HK-2 (cell line): ENCODE measurements at regions not wholly inside any gene's neighbourhood (a gene's known extent, or its start where the extent isn't known, plus 50 kb on each side); places are given as distances from the start of the nearest gene placed in this dataset.
"Not testable (repeated sequence)": the region's sequence is repeated elsewhere in the genome, so short reads cannot be mapped to it uniquely, and the experiment has no call there.

ENCODE experiments used
- DNase-seq: peaks from one replicate; pipeline ENCODE4 v3.0.0-alpha.2; 2018; ENCODE audit not compliant: unreplicated experiment

DNA sequence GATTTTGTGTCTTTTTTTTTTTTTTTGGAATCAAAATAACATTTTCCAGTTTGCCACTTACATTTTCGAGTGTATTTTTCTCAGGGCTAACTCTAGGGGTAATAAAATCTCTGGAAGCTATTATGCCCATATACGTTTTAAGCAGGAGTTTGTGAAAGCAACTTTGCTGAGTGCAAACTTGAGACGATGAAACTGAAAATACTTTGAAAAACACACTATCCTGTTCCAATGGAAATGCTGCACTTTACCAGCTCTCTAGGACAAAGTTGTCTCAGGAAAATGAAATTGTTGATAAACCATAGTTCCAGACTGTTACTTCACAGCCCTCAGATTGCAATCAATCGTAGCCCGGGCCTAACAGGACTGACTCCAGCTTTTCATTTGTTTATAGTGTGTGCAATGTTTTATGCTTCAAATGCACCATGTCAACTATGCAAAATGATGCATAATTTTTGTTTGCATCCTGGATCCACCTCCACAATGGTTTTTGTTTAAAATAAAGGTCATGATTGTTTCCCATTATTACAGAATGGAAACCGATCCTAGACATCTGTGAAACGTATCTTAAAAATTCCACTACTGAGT, 220.6 kb upstream of the PKN2 start:
- no peak for DNase-seq

DNA sequence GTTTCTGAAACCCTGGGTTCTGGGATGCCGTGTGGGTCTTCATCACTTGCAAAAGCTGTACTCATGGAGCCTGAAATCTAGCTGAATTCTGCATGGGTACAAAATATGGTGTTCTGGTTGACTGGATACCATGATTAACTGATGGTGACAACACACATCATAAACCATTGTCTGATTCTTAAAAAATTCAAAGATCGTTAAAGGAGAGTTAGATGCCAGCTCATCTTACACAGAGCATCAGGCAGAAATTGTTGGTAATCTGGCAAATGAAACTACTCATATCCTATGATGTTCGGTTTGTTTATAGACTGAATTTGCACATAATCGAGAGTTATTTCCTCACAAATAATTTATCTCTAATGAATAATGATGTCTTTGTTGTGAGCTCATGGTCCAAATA, 218.1 kb upstream of the PKN2 start:
- DNase-seq = no peak

DNA sequence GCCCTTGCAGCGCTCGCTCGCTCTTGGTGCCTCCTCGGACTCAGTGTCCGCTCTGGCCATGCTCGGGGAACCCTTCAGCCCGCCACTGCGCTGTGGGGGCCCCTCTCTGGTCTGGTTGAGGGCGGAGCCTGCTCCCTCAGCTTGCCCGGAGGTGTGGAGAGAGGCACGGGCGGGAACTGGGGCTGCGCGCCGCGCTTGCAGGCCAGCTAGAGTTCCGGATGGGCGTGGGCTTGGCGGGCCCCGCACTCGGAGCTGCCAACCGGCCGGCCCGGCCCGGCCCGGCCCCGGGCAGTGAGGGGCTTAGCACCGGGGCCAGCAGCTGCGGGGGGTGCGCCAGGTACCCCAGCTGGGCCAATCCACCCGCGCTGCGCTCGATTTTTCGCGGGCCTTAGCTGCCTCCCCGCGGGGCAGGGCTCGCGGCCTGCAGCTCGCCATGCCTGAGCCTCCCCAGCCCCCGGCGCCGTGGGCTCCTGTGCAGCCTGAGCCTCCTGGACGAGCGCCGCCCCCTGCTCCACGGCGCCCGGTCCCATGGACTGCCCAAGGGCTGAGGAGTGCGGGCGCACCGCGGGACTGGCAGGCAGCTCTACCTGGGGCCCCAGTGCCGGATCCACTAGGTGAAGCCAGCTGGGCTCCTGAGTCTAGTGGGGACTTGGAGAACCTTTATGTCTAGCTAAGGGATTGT, 217.0 kb upstream of the PKN2 start:
- DNase-seq = no peak

DNA sequence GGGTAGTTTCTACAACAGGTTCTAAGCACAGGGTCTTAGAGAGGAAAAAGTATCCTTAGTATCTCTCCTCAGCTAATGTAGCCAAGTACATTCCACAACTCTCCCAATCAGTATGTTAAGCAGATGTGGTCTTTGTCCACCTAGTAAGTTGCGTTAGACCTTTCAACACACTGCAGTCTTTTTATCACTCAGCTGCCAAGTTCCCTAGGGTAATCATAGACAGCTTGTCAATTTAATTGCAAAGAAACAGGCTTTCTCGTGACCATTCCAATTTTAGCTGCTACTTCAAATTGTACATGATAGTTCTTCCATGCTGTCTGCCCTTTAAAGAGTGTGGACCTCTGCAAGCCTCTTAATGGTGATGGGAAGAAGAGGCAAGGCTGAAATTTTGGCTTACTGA, 211.8 kb upstream of the PKN2 start:
- no peak for DNase-seq

DNA sequence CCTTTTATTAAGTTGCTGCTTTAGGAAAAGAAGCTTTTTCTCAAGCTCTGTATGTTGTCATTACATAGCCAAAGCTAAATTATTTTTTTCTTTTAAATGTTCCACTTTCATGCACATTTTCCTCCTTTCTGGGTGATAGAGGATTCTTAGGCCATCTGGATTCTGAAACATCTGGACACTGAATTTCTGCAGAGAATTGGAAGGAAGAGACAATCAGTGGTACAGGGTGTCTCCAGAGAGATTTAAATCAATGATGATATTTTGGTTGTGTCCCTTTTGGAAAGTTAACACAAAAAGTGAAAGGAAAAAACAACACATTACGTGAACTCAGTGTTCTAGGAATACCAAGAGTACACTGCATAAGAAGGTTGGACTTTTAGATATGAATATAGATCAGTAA, 211.4 kb upstream of the PKN2 start:
- no peak for DNase-seq

DNA sequence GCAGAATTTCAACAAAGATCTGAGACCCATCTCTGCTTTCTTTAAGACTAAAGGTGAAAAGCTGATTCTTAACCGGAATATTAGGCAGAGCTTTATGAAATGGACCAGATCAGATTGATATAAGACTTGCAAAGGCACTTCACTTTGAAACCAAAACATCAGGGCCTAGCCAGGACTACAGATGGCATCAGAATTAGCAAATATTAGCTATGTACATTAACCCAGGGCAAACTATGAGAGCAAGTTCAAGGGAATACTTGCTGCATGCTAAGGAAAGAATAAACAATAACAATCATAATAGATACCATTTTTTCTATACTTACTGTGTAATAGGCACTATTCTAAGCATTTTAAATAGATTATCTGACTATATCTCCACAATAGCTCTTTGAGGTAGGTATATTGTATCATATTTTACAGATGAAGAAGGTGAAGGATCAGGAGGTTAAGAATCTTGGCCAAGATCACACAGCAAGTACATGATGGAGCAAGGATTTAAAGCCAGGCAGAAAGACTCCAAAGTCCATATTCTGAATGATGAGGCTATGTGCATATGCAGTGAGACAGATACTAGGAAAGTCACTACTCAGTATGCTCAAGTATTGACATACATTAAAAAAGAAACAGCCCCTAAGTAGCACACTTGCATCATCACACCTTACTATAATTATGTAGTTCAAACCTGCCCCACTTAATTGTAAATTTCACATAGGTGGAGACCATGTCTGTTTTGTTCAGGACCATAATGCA, 209.3 kb upstream of the PKN2 start:
- no peak for DNase-seq

DNA sequence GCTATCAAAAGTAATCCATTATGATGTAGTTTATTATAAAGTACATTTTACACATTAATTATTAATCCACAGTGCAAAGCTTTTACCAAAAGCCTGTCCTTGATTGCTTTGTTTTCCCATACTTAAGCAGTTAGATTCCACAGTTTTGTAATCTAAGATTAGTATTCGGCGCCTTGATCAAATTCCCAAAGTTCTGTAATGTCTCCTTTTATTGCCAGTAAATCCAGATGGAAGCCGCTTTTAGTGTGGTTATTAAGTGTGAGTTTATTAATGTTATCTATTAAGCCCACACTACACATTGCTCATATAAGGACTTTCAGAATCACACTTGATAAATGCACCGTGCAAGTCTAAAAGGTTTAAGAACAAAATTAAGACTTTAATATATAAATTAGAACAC, 199.2 kb upstream of the PKN2 start:
- no peak for DNase-seq

DNA sequence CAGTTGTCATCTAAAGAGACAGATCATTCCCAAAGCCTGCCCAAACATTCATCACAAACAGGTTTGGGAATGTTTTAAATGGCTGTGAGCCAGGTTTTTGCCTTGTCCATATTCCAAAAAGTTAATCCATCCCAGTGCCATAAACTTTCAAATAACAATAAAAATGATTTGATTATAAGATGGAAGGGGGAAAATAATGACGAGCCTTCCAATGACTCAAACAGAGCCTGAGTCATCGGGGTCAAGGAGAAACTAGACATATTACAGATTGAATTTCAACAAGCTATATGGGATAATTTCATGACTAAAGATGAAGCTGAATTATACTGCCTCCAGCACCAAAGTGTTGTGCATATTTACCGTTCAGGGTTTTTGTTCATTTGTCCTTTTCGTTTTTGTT, 195.8 kb upstream of the PKN2 start:
- no peak for DNase-seq

DNA sequence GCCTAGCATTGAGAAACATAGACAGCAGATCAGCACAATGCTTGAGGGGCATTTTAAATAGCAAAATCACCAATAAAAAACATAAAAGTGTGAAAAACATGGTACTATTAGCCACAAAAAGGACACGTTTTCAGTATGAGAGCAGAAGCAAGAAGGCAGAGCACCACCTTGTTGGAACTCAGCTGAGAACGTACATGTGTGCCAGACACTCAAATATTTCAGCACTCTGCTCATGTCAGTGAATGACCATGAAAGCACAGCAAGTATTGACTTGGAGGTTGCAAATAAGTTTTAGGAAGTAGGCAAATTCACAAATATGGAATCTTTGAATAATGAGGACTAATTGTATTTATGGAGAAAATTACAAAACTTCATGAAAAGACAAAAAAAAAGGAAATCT, 193.4 kb upstream of the PKN2 start:
- no peak for DNase-seq

DNA sequence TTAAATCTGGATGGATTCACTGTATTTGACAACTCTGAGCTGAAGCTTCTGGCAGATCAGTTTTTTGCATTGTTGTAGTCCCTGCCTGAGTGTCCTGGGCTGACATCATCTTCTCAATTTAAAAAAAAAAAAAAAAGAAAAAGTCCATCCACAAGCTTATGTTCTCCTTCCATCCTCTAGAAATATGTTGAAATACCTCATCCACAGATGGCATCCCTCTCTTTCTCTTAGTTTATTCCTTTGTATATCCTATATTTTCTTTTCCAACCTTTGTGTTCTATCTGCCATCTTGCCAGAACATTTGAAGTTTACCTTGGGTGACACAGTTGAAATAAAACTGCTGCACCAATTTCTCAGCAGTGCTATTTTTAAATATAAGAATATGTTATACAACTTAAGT, 184.4 kb upstream of the PKN2 start:
- DNase-seq = no peak

DNA sequence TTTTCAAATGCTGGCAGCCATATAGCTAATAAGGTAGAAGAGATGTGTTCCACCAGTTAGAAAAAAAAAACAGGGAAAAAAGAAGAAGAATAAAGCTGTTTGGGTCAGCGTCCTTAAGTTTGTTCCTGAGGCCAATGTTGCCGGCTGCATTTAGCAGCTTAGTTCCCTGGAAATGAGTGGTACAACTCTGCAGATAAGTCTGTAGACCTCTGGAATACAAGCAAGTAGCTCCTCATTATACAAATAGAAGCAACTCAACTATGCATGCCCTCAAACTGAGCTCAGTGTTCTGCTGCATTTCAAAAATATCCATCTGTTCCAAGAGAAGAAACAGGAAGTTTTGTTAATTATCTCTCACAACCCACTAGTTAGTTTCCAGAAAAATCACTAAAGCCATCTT, 181.2 kb upstream of the PKN2 start:
- no peak for DNase-seq

DNA sequence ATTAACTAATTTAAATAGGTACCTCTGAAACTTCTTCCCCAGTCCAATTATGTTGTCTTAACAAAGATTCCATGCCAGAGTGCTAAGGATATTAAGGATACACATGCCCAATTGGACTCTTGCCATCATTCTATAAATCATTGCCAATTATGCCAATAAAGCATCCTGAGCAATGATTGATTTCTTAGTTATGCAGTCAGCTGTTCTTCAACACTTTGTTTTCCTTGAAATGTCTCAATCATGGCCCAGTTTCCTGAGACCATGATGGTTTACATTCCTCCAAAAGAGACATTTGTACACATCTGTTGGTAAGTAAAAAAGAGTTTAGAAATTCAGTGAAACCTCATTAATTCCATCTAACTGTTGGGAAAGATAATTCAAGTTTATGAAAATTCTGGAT, 180.4 kb upstream of the PKN2 start:
- DNase-seq = no peak

DNA sequence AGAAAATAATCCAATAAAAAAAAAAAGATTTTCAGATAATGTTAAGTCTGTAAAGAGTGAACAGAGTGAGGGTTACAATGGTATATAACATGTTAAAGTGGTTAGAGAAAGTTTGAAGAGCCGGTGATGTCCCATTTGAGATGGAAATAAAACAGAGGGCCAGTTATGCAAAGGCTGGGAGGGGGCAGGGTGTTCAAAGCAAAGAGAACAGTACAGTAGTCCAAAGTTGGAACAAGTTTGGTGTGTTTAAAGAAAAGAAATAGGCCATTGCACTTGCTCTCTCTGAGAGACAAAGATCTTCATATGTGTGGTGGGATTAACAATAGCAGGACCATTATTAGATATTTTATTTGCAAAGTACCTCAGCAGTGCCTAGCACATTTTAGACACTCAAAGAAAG, 179.5 kb upstream of the PKN2 start:
- no peak for DNase-seq

DNA sequence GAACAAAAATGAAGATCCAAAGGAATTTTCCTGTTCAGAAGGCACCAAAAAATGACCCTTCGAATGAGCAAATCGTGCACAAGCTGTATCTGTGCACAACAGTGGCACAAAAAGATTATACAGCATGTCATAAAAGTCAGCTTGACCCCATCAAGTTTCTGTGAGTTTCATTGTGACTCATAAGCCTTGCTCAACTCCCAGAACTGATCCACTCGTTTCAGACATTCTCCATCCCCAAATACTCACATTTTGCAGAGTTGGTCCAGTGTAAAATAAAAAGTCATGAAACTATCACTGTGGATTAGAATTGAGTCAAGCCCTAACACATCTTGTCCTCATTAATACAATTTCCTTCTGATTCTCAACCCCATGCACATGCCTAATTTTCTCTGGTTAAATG, 174.7 kb upstream of the PKN2 start:
- no peak for DNase-seq

DNA sequence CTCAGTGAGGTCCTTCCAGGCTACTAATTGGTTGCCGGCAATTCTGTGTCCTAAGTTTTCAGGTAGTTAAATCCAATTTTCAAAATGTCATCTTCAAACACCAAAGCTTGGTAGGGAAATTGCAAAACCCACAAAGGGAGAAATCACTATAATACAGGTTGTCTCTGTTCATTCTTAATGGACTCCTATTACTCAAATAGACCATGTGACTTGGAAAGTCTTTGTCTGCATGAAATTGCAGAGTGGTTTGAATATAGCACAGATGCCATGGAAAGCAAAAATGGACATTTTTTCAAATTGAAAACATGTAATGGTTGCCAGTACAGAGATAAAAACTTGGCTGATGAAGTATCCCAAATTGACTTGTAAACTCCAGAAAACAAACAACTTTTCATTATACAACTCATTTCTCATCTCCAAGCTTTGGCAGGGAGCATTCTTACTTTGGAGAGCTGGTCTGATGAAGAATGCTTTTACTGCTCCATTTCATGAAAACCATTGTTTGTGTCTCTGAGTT, 169.5 kb upstream of the PKN2 start:
- DNase-seq = no peak

DNA sequence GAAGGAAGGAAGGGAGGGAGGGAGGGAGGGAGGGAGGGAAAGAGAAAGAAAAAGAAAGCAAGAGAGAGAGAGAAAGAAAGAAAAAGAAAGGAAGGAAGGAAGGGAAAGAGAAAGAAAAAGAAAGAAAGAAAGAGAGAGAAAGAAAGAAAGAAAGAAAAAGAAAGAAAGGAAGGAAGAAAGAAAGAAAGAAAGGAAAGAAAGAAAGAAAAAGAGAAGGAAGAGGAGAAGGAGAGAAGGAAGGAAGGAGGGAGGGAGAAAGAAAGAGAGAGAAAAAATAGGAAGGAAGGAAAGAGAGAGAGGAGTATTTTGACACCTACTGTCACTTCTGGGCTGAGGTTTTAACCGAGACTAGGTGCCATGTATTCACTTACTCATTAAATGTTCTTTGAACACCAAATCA, 166.6 kb upstream of the PKN2 start:
- not testable (repeated sequence) for DNase-seq

DNA sequence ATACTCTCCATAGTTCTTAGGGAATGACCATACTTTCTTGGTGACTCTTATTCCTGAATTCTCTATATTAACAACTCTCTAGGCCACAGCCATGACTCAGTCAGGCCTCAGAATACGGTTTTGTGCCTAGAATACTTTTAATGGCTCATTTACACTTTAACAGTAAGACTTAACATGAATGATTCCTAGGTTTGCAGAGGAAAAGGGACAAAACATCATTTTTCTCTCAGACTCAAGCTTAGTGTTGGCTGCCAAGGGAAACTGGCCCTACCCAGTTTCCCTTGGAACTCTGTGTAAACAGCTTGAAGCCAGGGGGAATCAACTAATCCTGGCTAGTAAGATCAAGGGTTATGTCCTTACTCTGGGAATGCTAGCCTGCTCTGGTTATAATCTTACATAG, 164.9 kb upstream of the PKN2 start:
- no peak for DNase-seq

DNA sequence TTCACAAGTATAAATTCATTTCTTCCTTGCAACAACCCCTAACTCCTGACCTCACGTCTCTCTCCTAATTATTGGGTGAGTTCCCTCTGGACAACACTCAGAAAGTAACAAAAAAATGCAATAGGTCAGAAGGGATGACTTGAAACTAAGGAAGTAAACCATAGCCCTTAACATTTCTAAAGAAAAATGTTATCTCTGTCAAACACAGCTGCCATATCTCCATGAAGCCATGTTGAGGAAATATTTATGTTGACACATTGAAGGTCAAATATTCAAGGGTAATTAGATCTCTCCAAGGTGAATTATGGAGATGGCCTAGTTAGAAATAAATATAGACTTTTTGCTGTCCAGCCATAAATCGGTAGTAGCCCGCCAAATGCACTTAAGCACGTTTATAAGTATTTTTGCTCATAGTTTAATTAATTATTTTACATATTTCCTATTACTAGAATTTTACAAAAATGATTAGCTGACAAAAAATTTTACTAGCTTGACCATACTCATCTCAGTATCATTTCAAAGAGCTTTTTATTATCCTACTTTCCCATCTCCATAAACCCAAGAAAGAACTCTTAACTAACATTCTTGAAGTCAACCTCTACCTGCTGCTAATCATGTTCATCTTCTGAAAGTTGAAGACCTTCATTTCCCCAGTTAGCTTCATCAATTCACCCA, 160.1 kb upstream of the PKN2 start:
- DNase-seq = no peak

DNA sequence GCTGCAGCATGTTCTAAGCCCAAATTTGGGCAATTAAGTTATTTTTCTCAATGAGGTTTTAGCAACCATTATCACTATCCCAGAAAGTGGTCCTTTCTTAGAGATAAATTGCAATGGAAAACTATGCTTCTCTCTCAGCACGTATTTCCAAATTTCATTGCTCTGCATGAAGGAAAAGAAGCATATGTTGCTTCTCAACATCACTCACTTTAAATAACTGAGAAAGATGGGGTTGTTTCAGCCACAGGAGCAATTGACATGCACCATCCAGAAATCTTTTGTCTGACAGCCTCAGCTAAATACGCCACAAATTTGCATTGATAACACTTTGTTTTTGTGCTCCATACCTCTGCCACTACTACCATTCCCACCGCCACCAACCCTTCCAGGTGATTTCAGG, 157.6 kb upstream of the PKN2 start:
- DNase-seq = no peak

DNA sequence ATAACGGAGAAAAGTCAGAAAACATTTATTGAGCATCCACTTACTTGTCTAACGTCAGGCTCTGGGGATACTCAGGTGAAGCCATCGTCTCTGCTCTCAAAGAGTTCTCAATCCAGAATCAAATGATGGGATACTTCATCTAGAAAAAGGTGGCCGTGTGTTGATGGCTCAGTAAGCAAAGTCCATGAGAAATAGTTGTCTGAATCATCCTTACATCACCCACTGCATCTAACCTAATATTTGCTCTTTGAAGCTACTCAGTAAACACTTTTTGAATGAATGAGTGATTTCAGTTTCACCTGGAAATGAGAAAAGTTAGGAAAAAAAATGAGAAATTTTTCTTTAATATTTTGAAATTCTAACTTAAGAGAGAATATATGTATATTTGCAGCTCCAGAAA, 155.3 kb upstream of the PKN2 start:
- no peak for DNase-seq

DNA sequence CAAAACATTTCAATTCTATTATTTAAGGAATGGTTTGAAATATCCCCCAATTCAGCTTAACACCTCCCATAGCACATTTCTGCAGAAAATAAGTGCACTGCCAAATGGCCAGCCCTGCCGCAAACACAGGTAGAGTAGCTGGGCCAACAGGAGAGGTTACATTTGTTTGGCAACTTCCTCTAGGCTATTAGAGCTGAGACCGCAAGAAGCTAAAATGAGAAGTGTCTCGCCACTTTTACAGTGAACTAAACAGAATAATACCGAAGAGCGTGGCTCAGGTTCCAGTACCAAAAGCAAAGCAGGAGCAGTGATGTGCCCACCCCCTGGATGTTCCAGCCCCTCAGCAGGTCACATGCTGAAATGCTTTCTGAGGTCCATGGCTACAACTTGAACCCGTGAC, 154.5 kb upstream of the PKN2 start:
- no peak for DNase-seq

DNA sequence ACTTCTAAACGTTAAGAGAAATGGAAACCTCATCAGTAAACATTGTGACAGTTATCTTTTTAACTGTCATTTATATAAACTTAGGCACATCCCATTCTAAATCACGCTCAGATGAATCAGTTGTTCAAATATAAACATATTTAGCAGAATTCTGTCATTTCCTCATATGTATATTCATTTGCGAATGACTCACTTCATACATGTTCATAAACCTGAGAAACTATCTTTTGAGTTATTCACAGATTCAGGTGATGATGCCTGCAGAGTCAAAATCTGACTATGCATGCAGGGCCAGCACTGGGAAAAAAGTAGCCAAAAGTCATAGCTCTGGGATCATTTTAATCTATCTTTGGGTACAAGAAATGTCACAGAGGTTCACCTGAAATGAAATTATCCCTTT, 153.8 kb upstream of the PKN2 start:
- DNase-seq = no peak

DNA sequence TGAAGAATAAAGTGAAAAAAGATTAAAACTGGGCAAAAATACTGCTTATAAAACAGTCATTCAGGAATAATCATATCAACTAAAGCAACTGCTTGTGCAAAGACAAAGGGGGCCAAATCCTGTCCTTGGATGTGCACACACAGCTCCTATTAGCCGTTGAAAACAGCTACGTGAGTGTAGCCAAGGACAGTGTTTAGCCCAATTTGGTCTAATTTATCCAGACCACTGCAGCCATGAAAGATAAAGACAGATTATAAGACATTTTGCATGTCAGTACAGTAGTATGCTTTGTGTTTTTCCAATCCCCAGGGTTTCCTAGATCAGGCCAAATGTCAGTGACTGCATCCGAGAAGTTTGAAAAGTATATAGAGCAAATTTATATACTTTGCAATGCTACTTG, 146.3 kb upstream of the PKN2 start:
- no peak for DNase-seq
